HG03565 (cell line): ENCODE measurements at regions not wholly inside any gene's neighbourhood (a gene's known extent, or its start where the extent isn't known, plus 50 kb on each side); places are given as distances from the start of the nearest gene placed in this dataset.

Experiments
- ATAC-seq: cut with Tn5 transposase; IDR thresholded peaks from one replicate; pipeline ENCODE4 v1.9.1; 2021; ENCODE audit warnings: mild to moderate bottlenecking, moderate library complexity; ENCODE audit not compliant: unreplicated experiment

DNA sequence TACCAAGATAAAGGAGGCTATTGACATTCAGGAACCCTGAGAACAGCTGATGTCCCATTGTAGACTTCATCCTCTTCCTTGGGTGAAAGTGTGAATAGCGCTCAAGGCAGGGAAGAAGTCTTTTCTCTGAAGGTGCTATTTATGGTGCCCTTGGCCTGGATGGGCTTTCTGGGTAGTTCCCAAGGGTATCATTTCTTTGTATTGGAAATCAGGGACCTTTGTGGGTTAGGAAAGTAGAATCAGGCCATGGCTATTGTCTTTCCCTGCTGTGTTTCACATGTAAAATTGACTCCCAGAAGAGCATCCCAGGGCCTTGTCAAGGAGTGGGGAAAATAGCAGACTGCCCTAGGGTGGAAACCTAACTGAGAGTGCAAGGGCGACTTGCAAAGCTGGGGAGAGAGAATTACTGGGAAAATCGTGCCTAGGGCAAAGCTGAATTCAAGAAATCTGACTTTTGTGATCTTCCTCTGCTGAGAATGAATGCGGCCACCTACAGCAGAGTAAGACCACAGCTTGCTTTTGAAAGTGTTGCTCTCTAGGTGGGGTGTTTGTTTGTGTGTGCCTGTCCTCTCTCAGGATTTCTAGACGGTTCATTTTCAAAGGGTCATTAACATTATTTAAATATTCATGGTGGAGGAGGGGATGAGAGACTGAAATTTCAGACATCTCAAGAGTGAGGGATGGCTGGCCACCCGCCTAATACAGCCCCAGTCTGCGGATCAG lies 160.6 kb downstream of the C9orf152 start:
- peak; percentile 21 for ATAC-seq

DNA sequence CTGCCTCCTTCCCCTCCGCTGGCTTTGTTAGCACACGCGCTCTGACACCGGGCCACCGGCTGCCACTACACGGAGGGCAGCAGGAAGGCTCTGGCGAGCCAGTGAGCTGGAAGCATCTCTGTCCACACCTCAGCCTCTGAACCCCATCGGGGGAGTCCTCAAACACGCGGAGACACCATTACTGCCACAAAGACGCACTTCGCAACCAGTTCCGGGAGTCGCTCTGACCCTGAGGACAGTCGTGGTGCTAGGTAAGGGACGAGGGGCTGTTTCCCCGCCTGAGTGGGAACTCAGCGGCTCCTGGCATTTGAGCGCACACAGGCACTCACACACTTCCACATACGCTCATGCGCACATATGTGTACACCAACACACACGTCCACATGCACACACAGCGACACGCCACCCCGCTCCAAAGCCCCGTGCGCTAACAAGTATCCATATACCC lies 160.0 kb downstream of the C9orf152 start:
- peak; percentile 12 for ATAC-seq

- ATAC-seq, result peak; percentile 56
Observed at GRCh38 chr9:110048403-110048975, 159.5 kb downstream of the C9orf152 start.

GRCh38 chr9:110048976-110049698 lies 158.8 kb downstream of the C9orf152 start:
- no peak for ATAC-seq

GRCh38 chr9:110049699-110050450 lies 158.1 kb downstream of the C9orf152 start:
- no peak for ATAC-seq

DNA sequence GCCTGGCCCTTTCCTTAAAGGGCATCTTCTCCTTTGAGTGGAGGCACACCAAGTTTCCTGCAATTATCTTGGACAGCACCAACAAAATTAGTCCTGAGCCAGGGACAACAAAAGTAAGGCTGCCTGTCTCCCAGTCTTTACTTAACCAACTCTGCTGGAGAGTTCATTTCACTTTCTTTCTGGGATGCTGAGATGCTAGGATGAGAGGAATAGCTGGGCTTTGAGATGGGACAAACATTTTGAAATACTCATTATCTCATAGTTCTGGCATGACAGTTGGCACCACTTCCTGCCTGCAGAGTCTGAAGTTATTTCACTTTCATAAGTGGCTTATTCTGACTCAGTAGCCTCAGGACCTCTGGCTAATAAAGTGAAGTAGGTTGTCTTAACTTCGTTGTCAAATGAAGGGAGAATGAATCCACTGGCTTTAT lies 157.0 kb downstream of the C9orf152 start:
- peak; percentile 52 for ATAC-seq

- ATAC-seq, result no peak
Observed at GRCh38 chr9:110056062-110056461, 151.9 kb downstream of the C9orf152 start.

GRCh38 chr9:110058304-110058953 lies 149.5 kb downstream of the C9orf152 start:
- ATAC-seq, result no peak

DNA sequence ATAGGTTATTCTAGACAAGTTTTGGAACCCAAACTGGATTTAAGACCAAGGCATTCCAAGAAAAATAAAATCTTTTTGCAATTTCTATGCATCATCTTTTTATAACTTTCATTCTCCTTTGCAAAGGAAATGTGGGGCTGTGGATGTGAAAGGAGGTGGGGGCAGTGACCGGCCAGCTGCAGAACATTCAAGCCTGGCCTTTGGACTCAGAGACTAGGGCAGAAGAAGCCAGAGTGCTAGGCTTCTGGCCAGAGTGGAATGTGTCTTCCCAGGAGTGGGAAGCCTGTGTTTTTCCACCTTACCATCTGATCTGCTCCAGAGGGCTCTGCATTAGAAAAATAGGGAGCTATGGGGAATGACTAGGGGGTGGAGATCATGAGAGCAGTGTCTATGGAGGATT lies 148.5 kb downstream of the C9orf152 start:
- ATAC-seq, result no peak

DNA sequence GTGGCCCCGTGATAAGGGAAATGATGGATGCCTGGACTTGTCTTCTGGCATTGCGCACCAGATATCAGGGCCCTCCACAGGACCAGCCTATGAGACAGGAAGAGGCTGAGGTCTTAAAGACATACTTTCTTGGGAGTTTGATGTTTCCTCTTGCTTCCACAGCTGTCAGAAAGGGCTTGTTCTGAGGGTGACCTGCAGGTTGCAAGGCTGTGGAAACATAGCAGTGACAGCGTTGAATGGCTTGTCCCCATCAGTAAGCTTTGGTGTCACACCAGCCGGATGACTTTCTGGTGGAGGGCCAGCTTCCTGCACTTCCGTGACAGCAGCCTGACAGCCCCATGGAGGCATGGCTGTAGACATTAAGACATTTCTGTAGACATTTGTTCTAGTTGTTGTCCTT lies 143.2 kb downstream of the C9orf152 start:
- peak; percentile 36 for ATAC-seq

GRCh38 chr9:110065532-110065931 lies 142.4 kb downstream of the C9orf152 start:
- no peak for ATAC-seq

DNA sequence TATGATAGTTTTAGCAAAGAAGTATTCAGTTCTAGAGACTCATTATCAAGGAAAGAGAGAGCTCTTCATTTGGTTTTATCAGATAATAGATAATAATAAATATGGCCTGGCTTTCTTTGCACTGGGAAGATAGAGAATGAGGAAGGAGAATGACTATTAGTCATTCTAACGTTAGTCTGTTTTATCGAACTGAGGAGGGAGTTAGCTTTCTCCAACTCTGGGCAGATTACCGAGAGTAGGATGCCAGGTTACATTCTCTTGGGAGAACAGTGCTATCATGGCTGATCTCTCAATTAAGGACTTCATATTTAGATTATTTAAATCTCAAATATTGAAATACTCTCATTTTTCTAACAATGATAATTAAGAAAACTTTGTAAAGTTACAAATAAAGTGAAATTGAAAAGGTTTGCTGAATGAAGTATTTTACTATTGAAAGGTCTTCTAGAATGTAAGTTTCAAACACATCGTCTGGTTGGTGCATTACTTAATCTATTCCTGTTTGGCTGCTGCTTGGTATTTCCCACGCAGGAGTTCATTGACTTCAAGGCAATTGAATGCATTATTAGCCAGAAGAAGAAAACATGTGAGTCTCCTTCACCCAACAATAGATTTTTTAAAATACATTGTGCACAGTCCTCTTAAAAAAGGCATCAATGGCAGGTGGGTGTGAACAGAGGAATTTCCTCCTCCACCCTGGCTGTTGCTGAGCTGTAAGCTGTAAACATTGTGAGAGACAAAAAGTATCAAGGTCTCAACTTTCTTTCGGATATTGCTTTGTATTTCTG lies 140.8 kb downstream of the C9orf152 start:
- no peak for ATAC-seq

DNA sequence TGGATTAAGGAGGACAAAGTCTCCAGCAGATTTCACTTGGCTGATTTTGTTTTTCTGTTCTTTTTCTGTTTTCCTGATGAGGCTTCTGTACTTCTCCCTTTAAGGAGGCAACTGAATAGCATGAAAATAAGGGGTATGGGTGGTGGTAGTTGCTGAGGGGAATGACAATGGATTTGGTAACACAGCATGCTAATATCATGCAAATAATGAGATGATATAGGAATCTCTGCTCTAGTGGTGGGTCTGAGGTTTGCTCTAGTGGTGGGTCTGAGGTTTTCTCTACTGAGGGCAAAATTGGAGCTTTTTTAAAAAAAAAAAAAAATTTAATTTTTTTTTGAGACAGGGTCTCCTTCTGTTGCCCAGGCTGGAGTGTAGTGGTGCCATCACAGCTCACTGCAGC lies 139.7 kb downstream of the C9orf152 start:
- no peak for ATAC-seq

DNA sequence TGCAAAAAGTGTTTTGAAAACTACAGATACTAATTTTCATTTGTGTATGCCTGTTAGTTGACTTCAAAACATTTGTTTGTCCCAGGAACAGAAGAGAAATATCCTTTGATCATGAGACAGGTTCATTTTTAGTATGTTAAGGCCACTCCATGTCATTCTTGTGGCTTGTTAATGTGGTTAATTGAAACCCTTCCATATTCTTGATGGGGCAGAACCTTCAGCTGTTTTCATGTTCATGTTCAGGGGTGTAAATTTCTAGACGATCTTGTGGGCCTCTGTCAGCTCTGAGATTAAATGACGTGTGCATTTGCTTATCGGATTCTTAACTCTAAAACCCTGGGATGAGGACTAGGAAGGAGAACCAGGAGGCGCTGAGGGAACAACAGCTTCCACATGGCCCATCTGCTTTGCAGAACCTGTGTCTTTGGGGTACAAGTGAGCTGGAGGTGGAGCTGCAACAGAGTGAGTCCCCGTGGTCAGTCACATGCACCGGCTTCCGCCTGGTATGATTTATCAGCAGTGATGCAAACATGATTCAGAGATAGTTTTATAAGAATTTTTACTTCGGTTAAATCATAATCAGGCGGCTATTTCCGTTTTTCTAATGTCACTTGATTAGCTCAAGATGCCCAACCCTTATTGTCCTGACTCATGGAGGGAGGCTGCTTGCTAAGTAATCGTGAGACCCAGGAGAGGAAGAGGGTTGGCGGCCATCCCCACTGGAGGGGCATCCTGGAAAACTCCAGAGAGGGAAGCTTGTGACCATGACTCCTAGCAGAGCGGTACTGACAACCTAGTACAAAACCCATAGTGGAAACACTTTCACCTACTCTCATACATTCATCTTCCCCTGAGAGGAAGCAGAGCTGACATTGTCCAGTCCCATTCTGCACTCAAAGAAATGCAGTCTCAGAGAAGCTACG lies 138.4 kb downstream of the C9orf152 start:
- ATAC-seq, result no peak

- ATAC-seq, result no peak
Observed at GRCh38 chr9:110072597-110073355, 135.2 kb downstream of the C9orf152 start.

GRCh38 chr9:110073356-110073905 lies 134.5 kb downstream of the C9orf152 start:
- ATAC-seq, result no peak

DNA sequence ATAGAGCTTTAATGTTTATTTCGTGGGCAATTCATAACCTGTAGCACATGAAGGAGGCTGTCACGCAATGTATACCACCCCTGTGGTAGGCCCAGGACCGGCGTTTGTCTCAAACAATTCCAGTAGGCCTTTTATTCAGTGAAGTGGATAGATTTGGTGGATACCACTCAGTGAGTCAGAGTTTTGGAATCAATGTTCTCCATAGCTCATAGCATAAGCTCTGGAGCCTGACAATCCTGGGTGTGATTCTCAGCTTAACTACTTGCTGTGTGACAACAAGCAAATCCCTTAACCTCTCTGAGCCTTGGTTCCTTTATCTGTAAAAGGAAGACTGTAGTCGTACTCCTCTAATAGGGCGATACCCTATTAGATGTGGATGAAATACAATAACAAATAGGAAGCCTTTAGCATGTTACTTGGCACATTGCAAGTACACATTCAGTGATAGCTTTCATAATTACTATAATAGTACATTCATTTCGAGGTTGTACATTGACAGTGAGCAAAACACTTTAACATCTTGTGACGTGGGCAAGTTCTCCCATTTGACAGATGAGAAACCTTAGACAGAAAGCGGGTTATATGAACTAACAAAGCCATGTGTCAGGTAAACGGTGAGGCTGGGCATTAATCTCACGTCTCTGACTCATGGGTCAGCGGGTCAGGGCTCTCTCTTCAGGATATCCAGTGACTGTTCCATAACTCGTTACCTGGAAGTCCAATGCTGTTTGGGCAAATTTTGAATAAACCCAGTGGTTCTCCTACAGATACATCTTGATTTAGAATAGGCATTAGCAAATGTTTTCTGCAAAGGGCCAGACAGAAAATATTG lies 130.8 kb downstream of the C9orf152 start:
- ATAC-seq, result no peak
